HG02642 (cell line): ENCODE measurements at regions not wholly inside any gene's neighbourhood (a gene's known extent, or its start where the extent isn't known, plus 50 kb on each side); places are given as distances from the start of the nearest gene placed in this dataset.

Source experiments
- ATAC-seq: cut with Tn5 transposase; IDR thresholded peaks from one replicate; pipeline ENCODE4 v1.9.1; 2021; ENCODE audit warnings: mild to moderate bottlenecking; ENCODE audit not compliant: unreplicated experiment, poor library complexity

DNA sequence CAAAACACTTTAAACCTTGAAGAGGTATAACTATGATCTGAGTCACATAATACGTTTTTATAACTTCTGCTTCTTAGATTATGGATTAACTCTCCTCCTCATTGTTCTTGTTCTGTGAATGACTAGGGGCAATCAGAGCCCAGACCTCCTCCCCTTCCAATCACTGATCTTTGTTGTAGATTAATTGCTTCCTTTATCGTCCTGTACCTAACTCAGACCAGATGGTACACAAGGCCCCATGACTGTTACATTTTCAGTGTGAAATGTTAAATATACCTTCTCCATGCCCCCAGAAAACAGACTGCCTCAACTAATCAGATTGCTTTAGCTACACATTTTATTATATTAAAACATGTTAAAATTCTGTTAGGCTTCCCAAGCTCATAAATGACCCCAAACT, 211.7 kb downstream of the RNF152 start:
- no peak for ATAC-seq

DNA sequence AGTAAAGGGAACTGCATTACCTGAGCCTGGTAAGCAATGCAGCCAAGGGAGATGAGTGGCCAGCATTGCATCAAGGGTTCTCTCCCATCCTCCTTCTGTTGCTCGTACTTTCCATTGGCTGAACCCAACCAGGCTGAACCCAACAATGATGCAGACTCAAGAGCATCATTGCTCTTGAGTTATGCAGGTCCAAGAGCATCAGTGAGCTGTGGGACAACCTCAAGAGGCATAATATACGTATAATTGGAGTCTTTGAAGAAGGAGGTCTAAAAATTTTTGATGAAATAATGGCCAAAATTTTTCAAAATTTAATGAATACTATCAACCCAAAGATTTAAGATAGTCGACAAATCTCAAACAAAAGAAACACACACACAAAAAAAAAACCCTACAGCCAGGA, 213.0 kb downstream of the RNF152 start:
- ATAC-seq, result no peak

DNA sequence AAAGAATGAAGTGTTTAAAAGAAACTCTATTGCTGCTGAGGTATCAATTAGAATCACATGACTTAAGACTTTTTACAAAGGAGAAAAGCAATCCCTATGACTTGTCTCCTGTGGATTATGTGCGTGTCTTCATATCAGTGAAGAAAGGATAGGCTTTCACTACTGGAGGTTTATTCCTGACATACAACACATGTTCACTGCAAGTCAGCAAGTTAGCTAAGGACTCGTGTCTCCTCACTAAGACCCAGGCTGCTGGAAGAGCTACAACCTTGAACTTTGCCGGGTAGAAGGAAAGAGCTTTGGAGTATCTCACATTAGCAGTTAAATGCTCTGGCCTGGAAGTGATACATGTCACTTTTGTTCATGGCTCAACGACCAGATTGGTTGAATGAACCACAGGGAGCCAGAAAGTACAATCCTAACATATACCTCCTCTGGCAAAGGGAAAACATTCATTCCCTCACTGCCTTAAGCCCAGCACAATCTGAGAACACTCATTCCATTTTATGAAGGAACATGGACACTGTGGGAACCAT, 215.3 kb downstream of the RNF152 start:
- no peak for ATAC-seq

DNA sequence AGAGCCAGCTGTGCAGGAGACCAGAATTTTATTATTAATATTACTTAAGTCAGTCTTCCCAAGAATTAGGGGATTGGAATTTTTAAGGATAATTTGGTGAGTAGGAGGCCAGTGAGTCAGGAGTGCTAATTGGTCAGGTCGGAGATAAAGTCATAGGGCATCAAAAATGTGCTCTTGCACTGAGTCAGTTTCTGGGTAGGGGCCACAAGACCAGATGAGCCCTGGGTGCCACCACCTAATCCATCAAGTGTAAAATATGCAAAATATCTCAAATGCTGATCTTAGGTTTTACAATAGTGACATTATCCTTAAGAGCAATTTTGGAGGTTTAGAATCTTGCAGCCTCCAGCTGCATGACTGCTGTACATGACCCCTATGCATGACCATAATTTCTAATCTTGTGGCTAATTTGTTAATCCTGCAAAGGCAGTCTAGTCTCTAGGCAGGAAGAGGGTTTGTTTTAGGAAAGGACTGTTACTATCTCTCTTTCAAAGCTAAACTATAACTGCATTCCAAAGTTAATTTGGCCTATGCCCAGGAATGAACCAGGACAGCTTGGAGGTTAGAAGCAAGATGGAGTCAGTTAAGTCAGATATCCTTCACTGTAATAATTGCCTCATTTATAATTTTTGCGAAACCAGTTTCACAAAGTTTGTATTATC, 215.9 kb downstream of the RNF152 start:
- ATAC-seq, result no peak

DNA sequence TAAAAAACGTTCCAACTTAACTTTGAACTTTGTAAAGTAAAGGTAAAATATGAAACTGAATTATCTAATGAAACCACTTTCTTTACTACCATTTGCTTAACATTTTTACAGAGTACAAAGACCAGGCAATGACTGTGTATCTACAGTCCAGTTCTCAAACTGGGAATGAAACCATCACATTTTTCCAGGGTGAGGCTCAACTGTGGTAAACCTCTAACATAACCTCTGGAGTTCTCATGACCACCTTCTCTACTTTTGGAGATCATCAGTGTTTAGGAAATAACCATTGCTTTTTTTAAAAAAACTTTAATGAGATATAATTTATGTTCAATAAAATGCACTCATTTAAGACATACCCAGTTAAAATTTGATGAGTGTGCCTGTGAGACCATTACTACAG, 223.5 kb downstream of the RNF152 start:
- no peak for ATAC-seq

DNA sequence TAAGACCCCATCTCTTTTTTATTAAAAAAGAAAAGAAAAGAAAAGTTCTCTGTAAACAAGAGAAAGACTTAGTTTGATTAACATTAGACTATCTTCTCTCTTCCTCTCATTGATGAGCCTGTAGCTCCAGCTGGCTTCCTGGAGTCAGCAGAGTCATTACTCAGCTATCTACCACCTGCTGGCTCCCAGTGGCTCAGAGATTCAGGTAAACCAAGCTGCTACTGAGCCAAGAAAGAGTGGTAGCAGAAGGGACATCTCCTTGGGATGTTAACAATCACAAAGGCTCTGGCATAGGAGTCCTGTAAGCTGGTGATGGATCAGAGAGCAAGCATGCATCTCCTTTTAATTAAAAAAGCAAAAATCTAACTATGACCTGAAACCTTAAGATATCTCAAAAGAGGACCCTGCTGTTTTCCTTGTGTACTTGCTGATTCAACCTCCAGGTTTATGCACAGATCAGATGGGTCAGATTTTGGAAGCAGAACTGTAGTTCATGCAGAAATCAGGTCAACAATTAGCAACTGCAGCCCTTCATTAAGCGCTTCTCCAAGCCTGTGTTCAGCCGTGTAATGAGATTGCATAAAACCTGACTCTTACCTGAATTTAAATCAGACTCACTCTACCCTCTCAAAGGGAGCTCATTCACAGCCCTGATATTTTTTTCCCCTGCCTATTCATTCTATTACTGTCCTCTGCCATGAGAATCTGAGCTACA, 225.8 kb downstream of the RNF152 start:
- no peak for ATAC-seq

DNA sequence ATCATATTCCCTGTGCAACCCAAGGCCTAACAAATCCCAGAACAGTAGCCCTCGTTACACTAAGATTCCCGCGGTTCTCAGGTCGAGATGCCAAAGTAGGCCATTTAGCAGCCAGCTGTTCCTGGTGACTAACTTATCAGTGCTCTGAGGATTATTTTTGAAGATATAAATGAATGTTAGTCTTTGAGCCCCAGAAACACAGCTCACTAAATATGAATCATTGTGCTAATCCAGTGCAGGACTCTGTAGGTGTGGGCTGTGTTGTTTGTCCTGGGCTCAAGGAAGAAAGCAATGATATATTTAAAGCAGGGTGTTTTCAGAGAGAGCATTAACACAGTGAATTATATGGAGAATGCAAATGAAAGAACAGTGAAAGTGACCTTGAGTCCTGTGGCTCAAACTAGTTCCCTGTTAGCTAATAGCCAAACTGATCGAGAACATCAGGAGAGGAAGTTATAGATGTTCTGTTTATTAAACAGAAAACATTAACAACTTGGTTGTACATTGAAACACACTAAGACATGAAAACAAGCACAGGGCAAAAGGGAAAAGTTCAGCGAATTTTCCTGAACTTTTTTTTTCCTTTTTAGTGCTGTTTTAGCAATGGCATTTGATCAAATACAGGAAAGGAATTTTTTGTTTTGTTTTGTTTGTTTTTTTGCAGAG, 228.3 kb downstream of the RNF152 start:
- no peak for ATAC-seq

DNA sequence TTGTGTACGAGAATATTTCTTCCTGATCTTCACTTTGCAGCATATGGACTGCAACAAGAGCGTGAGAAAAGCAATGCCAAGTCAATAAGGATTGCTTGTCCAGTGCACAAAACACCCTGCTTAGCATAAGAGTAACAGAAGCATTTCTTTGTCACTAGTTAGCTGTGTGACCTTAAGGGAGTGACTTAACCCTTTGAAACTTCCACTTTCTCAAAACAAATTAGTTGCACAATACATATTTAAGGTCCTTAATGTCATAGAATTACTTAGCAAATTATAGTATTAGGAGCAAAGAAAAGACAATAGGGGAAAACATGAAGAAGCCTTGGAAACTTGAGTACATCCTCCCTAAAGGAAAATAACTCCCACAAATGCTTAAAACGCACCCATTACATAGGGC, 230.1 kb downstream of the RNF152 start:
- ATAC-seq, result no peak

DNA sequence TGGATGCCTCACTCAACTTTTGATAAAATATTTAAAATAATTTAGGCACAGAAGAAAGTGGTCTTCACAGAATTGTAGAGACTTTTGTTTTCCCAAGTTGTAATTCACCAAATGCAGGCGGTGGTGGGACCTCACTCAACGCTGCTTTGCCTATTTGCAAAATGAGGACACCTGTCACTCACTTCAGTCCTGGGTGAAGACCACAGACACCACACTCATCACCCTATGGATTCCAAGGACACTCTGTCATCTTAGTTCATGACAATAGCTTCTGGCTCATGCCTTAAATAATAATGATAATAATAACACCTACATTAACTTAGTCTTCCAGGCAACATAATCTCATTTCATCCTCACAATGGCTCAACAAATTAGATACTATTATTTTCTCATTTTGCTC, 234.4 kb downstream of the RNF152 start:
- ATAC-seq, result no peak

DNA sequence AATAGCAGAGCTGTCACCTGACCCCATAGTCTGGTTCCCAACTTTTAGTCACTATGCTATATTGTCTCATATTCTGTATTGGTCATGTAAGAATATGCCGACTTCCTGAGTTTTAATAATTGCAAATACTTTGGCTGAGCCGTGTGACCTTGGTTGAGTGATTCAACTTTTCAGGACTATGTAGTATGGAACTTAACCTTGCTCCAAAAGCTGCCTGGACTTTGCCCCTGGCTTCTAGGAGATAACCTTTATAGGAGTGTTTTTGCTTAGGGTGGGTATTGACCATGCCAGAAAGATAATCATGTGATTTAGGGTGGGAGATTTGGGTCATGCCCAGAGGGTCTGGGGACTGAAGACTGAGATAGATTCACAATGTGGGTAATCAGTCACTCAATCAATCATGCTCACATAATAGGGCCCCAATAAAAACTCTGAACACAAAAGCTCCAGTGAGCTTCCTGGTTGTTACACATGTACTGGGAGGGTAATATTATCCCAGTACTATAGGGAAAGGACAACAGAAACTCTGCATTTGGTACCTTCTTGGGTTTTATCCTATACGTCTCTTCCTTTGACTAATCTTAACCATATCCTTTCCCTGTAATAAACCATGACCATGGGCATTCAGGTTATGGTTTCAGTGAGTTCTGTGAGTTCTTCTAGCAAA, 235.6 kb downstream of the RNF152 start:
- no peak for ATAC-seq

DNA sequence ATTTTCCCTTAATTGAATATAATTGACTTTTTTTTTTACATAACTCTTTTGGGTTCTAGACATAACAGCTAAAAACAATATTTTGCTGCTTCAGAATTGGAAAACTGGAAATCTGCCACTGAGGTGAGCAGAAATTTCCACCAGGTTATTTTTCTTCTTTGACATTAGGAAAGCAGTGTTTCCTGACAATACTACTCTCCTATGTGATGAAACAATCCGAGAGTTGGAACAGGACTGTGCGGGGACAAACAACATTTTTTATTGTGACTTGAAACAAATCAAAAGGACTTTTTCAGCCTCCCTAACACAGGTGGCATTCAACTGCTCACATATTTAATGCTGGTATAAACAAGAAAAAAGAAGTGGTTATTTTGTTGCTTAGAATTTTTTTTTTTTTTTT, 237.2 kb downstream of the RNF152 start:
- ATAC-seq, result no peak

DNA sequence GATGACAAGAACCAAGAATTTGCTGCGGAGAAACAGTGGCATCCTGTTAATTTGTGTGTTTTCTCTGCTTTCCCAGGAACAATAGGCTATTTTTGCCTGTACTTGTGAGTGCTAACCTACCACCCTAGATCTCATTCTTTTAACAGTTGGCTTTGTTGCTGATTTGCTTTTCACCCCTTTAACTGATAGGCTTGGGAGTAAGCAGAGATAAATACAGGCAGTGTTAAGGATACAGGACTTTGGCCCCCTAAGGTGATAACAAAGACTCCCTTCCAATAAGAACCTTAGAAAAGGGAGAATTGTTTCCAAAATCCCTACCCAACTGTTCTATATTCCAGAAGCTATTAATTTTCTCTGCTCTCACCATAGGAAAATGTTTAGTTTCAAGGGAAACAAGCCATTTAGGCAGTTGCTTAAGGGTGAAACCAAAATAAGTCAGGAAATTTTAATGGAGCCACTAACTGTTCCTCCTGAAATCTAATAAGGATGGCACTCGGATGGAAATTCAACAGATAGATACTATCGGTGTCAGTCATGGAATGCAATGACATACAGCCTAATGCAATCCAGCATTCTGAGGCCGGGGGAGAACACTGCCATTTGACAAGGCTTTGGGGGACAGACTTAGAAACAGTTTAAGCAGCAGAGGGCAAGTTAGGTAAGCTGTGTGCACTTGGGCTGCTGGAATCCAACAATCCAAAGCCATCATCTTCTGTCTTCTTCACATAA, 238.8 kb downstream of the RNF152 start:
- no peak for ATAC-seq

DNA sequence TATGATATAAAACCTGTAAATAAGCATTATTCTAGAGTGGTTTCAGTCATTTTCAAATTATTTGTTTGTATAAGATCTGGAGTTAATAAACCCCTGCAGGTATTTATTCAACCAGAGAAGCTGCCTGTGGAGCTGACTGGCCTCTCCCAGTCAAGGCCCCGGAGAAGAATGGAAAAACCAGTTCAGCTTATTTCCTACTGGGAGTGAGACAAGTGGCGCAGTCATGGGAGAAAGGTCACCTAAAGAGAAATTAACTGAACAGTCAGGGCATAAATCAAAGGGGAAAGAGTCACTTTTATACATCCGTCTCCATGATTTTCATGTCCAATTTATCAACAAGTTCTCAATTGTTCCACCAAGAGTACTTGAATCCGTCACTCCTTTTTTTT, 240.9 kb downstream of the RNF152 start:
- ATAC-seq, result no peak

DNA sequence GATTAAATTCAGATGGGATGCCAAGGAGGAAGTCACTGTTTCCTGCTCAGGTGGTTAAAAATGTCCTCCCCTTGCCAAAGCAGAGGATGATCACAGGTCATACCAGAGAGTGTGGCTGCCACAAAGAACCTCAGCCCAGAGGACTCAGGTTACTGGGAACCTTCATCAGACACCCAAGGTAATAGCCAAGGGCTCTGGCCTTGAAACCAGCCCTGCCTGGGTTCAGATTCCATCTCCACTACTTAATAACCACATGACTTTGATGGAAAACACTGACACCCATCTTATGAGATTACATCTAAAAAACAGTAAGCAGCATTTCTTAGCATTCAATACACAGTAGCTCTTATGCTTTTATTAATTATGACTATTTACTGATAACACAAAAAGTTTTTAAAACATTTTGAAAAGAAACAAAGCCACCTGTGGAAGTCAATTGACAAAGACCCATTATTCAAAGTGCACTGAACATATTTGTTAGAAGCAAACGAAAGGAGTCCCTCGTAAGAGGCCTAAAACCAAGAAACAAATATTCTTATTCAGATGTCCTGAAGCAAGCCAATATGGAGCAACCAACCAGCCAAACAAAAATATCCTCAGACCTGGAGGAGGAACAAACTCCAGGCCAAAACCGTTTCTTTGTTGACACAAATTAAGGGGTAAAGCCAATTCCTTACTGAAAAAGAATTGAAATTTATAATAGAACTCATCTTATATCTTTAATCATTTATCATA, 241.5 kb downstream of the RNF152 start:
- ATAC-seq, result no peak

DNA sequence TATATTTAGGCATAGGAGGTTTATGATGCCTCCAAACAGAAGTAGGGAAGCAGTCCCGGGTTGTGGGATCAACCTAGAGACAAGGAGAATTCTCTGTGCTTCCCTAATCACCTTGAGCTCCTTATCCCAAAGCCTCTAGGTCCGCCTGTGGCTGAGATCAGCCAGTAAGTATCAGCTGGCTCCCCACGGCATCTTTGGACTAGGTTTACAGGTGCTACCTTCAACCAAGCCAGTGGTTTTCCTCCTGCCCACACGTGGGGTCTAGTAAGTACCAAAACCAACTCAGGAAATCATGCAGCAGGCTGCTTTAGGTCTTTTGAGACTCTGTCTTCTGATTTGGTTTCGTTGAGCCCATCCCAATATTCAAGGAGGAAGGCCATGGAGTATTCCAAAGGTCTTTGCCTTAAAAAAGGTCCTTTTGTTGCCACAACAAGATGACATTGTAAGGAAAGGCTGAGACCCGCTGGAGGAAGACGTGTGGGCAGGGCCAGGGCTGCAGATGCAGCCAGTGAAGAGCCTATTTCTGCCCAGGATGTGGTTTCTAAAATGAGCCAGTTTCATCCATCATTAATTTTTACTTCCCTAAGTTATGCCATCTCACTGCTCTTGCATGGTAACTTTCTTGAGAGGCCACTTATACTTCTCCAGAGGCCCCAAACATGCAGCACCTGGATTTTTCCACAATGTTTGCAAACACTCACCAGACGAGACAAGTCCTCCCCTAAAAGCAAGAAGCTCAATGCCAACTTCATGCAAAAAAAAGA, 248.7 kb downstream of the RNF152 start:
- no peak for ATAC-seq

DNA sequence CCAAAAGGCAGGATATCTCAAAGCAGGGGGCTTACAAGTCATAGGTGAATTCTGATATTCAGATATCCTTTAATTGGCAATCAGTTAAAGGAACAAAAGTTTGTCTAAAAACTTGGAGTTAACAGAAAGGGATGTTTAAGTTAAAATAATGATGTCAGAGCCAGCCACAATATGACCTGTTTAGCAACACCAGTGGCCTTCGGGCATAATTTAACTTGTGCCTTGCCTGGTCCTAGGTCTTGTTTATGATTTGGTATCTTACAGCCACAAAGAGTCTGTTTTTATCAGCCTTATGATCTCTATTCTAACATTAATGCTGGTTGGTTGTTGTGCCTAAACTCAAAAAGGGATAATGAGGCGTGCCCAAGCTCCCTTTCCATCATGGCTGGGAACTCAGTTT, 252.9 kb downstream of the RNF152 start:
- ATAC-seq, result no peak

DNA sequence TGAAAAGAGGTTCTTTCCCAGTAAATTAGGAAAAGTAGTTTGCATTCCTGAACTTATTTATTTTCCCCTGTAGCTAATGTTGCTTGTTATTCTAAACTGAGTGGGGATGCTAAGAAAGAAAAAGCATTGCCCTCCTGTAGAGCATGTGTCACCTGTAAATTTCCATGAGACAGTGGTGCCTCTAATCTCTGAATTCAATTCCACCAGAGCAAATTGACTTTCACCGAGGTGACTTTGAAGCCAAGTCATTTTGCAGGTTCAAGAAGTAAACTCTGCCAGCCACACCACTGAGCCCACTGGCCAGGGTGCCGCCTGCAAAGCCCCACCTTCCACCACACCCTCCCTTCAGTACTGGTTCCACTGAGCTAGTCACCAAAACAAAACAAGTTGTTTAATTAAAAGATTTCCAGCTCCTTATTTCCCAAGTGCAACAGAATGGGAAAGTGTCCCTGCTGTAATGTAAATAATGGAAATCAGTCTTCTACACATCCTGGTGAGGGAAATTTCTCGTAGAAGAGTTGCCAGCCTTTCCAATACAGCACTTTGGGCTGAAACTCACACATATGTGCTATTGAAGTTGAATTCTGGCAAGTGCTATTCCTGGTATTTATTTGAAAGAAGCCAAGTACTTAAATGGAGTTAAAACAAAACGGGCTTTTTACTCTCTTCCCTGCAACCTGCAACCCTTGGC, 254.8 kb downstream of the RNF152 start:
- no peak for ATAC-seq

DNA sequence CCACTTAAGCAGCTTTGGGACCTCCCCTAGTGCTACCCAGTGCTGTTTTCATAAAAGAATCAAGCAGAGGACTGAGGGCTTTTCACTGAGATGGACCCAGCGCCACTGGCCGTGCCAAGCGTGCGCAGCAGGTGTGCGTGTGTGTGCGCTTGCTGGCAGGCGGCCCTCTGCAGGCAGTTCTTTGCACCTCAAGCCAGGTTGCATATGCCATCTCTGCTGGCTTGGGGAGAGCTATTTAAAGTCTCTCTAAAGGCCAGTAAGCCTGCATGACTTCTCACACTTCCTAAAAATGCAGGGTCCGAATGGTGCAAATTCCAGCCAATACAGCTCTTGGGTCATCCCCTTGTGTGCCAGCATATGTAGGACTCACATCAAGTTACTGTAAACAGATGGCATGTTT, 255.5 kb downstream of the RNF152 start:
- no peak for ATAC-seq
